Esophagus squamous epithelium (tissue), 4 donors: ENCODE measurements at regions not wholly inside any gene's neighbourhood (a gene's known extent, or its start where the extent isn't known, plus 50 kb on each side); places are given as distances from the start of the nearest gene placed in this dataset.

Source experiments
- POLR2A ChIP-seq, 4 donors: fragments of 450-650 bp; IDR thresholded peaks; one replicate each; pipeline ENCODE4 v1.6.1; 2017; ENCODE audit warnings: antibody characterized with exemption in 4 of 4, mild to moderate bottlenecking in 4 of 4, moderate library complexity in 3 of 4
- TF ChIP-seq, protein P1 (sequence below), 6 experiments: fragments of 450-650 bp in 4 of 6; fragments of 200-600 bp in 2 of 6; sonication (generic) in 2 of 6; IDR thresholded peaks; one replicate each; pipeline ENCODE4 v1.5.1; 2016 to 2019; ENCODE audit warnings: antibody characterized with exemption in 6 of 6, mild to moderate bottlenecking in 4 of 6, moderate library complexity in 4 of 6

DNA sequence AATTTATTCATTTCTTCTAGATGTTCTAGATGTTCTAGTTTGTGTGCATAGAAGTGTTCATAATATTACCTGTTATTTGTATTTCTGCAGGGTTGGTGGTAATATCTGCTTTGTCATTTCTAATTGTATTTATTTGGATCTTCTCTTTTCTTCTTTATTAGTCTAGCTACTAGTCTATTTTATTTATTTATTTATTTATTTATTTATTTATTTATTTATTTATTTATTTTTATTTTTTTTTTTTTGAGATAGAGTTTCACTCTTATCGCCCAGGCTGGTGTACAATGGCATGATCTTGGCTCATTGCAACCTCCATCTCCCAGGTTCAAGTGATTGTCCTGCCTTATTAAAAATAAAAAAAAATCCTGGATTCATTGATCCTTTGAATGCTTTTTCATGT is 114.8 kb upstream of the THSD7A start:
- TF ChIP-seq, protein P1, sequence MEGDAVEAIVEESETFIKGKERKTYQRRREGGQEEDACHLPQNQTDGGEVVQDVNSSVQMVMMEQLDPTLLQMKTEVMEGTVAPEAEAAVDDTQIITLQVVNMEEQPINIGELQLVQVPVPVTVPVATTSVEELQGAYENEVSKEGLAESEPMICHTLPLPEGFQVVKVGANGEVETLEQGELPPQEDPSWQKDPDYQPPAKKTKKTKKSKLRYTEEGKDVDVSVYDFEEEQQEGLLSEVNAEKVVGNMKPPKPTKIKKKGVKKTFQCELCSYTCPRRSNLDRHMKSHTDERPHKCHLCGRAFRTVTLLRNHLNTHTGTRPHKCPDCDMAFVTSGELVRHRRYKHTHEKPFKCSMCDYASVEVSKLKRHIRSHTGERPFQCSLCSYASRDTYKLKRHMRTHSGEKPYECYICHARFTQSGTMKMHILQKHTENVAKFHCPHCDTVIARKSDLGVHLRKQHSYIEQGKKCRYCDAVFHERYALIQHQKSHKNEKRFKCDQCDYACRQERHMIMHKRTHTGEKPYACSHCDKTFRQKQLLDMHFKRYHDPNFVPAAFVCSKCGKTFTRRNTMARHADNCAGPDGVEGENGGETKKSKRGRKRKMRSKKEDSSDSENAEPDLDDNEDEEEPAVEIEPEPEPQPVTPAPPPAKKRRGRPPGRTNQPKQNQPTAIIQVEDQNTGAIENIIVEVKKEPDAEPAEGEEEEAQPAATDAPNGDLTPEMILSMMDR (IDR thresholded peaks at IDR 0.05): no peak
- no peak for TF ChIP-seq POLR2A (IDR thresholded peaks at IDR 0.05)
